ENCODE measurements at regions not wholly inside any gene's neighbourhood (a gene's known extent, or its start where the extent isn't known, plus 50 kb on each side); places are given as distances from the start of the nearest gene placed in this dataset.
"Not testable (repeated sequence)": the region's sequence is repeated elsewhere in the genome, so short reads cannot be mapped to it uniquely, and the experiment has no call there.

- 70 to 75% methylated on average over 4 of the region's 4 CpGs for WGBS, 2 donors
- H3K4me3 ChIP-seq: no peak overlapping the region
- H3K27ac ChIP-seq: peak overlapping the region; percentile 42 to 77
- peaks cover 20% of the 10 kb centered on the region for H3K4me1 ChIP-seq
- no peaks in the 10 kb centered on the region for H3K36me3 ChIP-seq (ENCODE audit: low read depth, missing control alignments)
- H3K27me3 ChIP-seq: no peaks in the 10 kb centered on the region
- no peak for TF ChIP-seq CTCF (IDR thresholded peaks at IDR 0.05)
- no peak for TF ChIP-seq POLR2A (IDR thresholded peaks at IDR 0.05)
- intact Hi-C loops (cut with DNase I; ENCODE audit: low total_unique reads): no loop called here
- DNase-seq: no peak
- H3K9me3 ChIP-seq: no peaks in the 10 kb centered on the region
These were observed 72.0 kb downstream of the SOX9 start for GRCh38 chr17:72192800-72193192.

GRCh38 chr17:72193391-72194106 is 72.7 kb downstream of the SOX9 start:
- Histone ChIP-seq H3K9me3 (no peaks in the 10 kb centered on the region), H3K27ac (peak overlapping the region in 1 of 2 donors; percentile 42), H3K36me3 (ENCODE audit: low read depth, missing control alignments) (no peaks in the 10 kb centered on the region), H3K4me3 (no peak overlapping the region), H3K27me3 (no peaks in the 10 kb centered on the region), H3K4me1 (peaks cover 20% of the 10 kb centered on the region)
- no peak for TF ChIP-seq POLR2A (IDR thresholded peaks at IDR 0.05)
- TF ChIP-seq CTCF (IDR thresholded peaks at IDR 0.05): no peak
- 71 to 84% methylated on average over 10 of the region's 10 CpGs for WGBS, 2 donors
- intact Hi-C loops (cut with DNase I; ENCODE audit: low total_unique reads): no loop called here
- DNase-seq: no peak

GRCh38 chr17:72194107-72194440 is 73.3 kb downstream of the SOX9 start:
- H3K27me3 ChIP-seq; H3K4me3 ChIP-seq; H3K27ac ChIP-seq; DNase-seq; H3K9me3 ChIP-seq; H3K36me3 ChIP-seq (ENCODE audit: low read depth, missing control alignments); intact Hi-C loops (cut with DNase I; ENCODE audit: low total_unique reads): not testable (repeated sequence)
- 95 to 97% methylated on average over 10 of the region's 10 CpGs for WGBS, 2 donors
- H3K4me1 ChIP-seq: peaks cover 20% of the 10 kb centered on the region

- TF ChIP-seq POLR2A (IDR thresholded peaks at IDR 0.05) (no peak), CTCF (IDR thresholded peaks at IDR 0.05) (no peak)
- intact Hi-C loops (cut with DNase I; ENCODE audit: low total_unique reads): no loop called here
- Histone ChIP-seq H3K4me3 (no peak overlapping the region), H3K27ac (no peak overlapping the region), H3K36me3 (ENCODE audit: low read depth, missing control alignments) (no peaks in the 10 kb centered on the region), H3K4me1 (no peaks in the 10 kb centered on the region), H3K9me3 (no peaks in the 10 kb centered on the region), H3K27me3 (no peaks in the 10 kb centered on the region)
- DNase-seq: no peak
These were observed 78.4 kb downstream of the SOX9 start for GRCh38 chr17:72199256-72199655.

- intact Hi-C loops (cut with DNase I; ENCODE audit: low total_unique reads): no loop called here
- no peak for TF ChIP-seq CTCF (IDR thresholded peaks at IDR 0.05)
- no peak for TF ChIP-seq POLR2A (IDR thresholded peaks at IDR 0.05)
- Histone ChIP-seq H3K36me3 (ENCODE audit: low read depth, missing control alignments) (no peaks in the 10 kb centered on the region), H3K9me3 (no peaks in the 10 kb centered on the region), H3K4me1 (no peaks in the 10 kb centered on the region), H3K27ac (no peak overlapping the region), H3K27me3 (no peaks in the 10 kb centered on the region), H3K4me3 (no peak overlapping the region)
- 67 to 69% methylated on average over 10 of the region's 10 CpGs for WGBS, 2 donors
- no peak for DNase-seq
These were observed 83.9 kb downstream of the SOX9 start for GRCh38 chr17:72204742-72205141.

Data from testis (tissue), 2 donors.